ENCODE measurements at regions not wholly inside any gene's neighbourhood (a gene's known extent, or its start where the extent isn't known, plus 50 kb on each side); places are given as distances from the start of the nearest gene placed in this dataset.

DNA sequence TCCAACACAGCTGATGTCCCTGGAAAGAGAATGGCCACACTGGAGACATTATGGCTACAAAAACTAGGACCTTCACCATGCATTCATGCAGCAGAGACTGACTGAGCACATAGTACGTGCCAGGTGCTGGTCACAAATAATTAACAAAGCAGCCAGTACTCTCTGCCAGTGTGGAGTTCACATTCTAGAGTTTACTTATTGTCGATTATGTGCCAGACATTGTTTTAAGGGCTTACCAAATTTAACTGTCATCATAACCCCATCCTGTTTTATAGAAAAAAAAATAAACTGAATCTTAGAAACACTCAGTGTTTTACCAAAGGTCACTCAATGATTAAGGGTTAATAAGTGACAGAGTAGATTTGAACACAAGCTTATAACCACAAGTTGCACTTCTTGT lies 143.3 kb downstream of the RRAGC start:
- Mint-ChIP-seq H3K9me3 (no peaks in the 10 kb centered on the region), H3K27me3 (peaks cover 11% of the 10 kb centered on the region), H3K36me3 (ENCODE audit: low read depth) (no peaks in the 10 kb centered on the region), H3K4me3 (no peak overlapping the region), H3K4me1 (no peaks in the 10 kb centered on the region), H3K27ac (no peak overlapping the region)
- no peak for ATAC-seq (replicated peaks)

DNA sequence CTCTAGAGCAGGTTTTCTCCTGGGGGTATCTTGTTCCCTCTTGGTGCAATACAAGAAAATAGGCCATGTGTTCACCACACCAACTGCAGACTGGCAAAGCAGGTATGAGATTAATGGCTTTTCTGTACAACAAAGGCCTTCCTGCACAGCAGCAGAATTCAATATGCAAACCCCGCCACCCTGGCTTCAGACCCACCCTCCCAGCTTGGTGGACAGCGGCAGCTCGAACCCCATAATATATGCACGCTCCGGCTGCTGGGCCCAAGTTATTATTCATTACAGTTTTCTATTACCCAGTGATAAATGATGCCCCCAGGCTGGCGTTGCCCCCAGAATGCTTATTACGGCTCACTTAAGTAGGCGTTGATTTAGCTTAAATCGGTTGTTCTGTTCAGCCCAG lies 144.2 kb downstream of the RRAGC start:
- Mint-ChIP-seq H3K27ac (no peak overlapping the region), H3K9me3 (no peaks in the 10 kb centered on the region), H3K27me3 (peaks cover 9% of the 10 kb centered on the region), H3K4me1 (no peaks in the 10 kb centered on the region), H3K4me3 (no peak overlapping the region), H3K36me3 (ENCODE audit: low read depth) (no peaks in the 10 kb centered on the region)
- no peak for ATAC-seq (replicated peaks)

DNA sequence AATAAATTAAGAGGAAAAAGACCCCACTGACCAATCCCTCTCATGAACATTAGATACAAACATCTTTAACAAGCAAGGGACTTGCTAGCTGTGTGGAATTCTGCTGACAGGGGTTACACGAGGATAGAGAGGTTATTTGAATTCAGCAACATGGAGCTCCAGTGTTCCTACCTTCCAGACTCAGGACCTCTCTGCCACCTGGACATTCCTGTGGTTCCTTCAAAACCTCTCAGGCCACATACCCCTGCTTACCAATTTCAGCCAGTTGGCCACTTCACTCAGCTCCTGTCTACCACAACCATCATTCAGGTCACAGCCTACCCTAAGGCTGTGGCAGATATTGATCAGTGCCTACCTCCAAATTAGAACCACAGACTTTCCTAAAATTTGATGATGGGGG lies 147.5 kb downstream of the RRAGC start:
- ATAC-seq (replicated peaks), result no peak

DNA sequence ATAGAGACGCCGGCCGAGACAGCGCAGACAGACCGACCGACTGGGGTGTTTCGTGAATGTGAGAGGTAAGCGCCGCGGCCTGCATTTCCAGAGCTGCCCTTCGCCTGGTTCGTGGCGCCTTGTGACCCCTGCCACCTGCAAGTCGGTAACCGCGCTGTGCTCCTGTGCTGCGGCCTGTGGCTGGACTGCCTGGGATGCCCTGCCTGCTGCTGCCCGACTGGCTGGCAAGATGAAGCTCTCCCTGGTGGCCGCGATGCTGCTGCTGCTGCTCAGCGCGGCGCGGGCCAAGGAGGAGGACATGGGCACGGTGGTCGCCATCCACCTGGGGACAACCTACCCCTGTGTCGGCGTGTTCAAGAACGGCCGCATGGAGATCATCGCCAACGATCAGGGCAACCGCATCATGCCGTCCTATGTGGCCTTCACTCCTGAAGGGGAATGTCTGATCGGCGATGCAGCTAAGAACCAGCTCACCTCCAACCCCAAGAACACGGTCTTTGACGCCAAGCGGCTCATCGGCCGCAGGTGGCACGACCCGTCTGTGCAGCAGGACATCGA lies 150.8 kb downstream of the RRAGC start:
- peaks cover 28% of the 10 kb centered on the region for H3K27me3 Mint-ChIP-seq
- H3K4me1 Mint-ChIP-seq, result no peaks in the 10 kb centered on the region
- no peak overlapping the region for H3K4me3 Mint-ChIP-seq
- H3K9me3 Mint-ChIP-seq, result peaks cover 12% of the 10 kb centered on the region
- no peaks in the 10 kb centered on the region for H3K36me3 Mint-ChIP-seq (ENCODE audit: low read depth)
- no peak for ATAC-seq (replicated peaks)
- no peak overlapping the region for H3K27ac Mint-ChIP-seq

More for the DNA sequence above, 147.5 kb downstream of the RRAGC start:
- Mint-ChIP-seq H3K27me3 (peaks cover 8% of the 10 kb centered on the region), H3K9me3 (no peaks in the 10 kb centered on the region), H3K27ac (no peak overlapping the region), H3K4me3 (no peak overlapping the region), H3K36me3 (ENCODE audit: low read depth) (no peaks in the 10 kb centered on the region), H3K4me1 (no peaks in the 10 kb centered on the region)

DNA sequence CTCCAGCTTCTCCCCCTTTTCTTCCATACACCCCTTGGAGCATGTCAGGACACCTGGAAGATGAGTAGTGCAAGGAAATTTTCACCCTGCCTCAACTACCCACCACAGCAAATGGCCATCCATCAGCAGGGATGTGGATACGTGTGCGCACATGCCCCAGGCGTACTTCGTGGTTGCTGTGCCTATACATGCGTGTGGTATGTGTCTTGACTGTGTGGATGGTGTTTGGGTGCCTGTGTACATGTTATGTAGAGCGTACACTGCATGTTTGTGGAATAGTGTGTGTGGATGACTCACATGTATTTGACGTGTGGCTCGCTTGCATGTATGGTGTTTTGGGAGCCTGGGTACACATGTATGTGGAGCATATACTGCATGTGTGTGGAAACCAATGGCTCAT lies 158.5 kb downstream of the RRAGC start:
- ATAC-seq (replicated peaks), result no peak
- Mint-ChIP-seq H3K4me1 (no peaks in the 10 kb centered on the region), H3K27me3 (peaks cover 46% of the 10 kb centered on the region), H3K36me3 (ENCODE audit: low read depth) (no peaks in the 10 kb centered on the region), H3K9me3 (peaks cover 12% of the 10 kb centered on the region), H3K27ac (no peak overlapping the region), H3K4me3 (no peak overlapping the region)

DNA sequence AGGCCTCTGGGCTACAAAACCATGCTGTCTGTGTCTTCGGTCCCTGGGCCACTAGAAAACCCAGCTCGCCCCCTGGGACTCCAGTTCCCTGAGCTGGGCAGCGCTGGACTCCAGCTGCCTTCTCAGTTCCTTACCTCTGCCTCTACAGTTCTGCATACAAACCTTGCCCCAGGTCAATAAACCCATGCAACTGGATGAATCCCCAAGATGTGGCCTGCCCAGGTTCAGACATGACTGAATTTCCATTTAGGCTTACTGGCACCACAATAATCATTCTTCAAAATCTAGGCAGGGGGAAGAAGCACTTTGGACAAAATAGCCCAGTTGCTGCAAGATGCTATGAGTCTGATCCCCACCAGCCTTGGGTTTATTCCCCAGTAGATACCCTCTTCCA lies 159.5 kb downstream of the RRAGC start:
- Mint-ChIP-seq H3K4me1 (no peaks in the 10 kb centered on the region), H3K27ac (no peak overlapping the region), H3K36me3 (ENCODE audit: low read depth) (no peaks in the 10 kb centered on the region), H3K4me3 (no peak overlapping the region), H3K9me3 (peaks cover 5% of the 10 kb centered on the region), H3K27me3 (peaks cover 42% of the 10 kb centered on the region)
- no peak for ATAC-seq (replicated peaks)

DNA sequence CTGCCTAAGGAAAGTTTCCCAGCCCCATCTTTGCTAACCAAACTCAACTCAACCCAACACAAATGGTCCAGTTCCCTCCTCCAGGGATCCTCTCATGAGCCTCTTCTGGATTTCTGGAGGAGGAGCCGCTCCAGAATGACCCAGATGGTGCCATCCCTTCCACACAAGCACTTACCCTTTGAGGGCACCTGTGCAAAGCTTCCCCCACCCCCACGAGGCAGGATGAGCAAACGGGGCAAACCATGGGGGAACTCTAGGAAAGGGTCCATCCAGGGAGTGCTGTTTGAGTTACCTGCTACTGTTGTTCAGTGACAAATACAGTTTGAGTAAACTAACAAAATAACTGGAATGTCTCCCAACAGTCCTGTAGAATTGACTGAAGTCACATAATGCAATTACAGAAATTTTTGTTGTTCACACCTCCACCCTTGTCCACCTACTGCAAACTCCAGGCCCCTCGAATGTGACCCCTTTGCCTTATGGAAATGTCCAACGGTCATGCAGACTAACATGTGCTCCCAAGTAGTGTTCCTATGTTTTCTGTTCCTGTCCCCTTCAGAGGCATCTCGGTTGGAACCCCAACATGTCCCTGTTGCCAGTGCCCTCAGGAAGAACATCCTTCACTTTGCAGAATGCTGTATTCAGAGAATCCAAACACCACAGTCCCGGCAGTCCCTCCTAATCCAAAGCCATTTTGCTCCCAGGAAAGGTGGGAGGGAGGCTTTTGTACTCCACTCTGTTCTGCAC lies 160.1 kb downstream of the RRAGC start:
- peaks cover 43% of the 10 kb centered on the region for H3K27me3 Mint-ChIP-seq
- ATAC-seq (replicated peaks), result no peak
- H3K27ac Mint-ChIP-seq, result no peak overlapping the region
- no peaks in the 10 kb centered on the region for H3K36me3 Mint-ChIP-seq (ENCODE audit: low read depth)
- no peaks in the 10 kb centered on the region for H3K4me1 Mint-ChIP-seq
- H3K9me3 Mint-ChIP-seq, result peaks cover 4% of the 10 kb centered on the region
- H3K4me3 Mint-ChIP-seq, result no peak overlapping the region

DNA sequence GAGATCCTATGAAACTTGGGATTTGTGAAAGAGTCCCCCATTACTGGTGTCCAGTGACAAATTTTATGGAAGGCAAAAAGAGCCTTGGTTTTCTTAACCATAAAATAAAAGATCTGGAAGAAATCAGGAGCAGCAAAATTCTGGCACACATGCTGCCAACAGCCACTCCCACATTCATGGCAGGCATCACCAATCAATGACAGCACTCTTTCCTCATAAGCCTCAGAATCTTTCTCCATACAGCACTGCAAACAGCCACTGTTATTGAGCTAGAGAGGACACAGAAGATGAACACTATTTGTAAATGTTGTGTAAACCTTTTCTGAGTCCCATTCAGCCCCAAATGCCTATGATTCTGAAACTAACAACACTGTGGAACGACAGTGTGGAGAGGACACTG lies 162.2 kb downstream of the RRAGC start:
- no peaks in the 10 kb centered on the region for H3K36me3 Mint-ChIP-seq (ENCODE audit: low read depth)
- H3K4me3 Mint-ChIP-seq, result no peak overlapping the region
- peaks cover 41% of the 10 kb centered on the region for H3K27me3 Mint-ChIP-seq
- H3K4me1 Mint-ChIP-seq, result no peaks in the 10 kb centered on the region
- no peaks in the 10 kb centered on the region for H3K9me3 Mint-ChIP-seq
- ATAC-seq (replicated peaks), result no peak
- no peak overlapping the region for H3K27ac Mint-ChIP-seq

DNA sequence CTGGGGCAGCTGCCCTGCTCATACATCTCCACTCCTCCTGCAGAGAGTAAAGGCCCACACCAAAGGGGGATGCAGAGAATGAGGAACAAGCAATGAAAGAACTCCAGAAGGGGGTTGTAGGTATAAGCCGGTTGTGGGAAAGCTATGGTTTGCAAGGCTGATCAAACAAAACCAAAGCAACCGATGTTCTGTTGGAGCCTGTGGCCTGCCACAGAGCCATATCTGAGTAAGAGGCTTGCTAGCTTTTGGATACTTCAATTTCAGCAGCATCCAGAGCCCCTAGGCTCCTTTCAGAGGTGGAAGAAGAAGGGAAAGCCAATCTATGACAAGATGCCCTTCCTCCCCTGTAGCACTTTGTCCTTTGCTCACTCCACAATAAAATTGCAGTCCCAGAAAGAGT lies 163.2 kb downstream of the RRAGC start:
- ATAC-seq (replicated peaks), result no peak
- no peak overlapping the region for H3K4me3 Mint-ChIP-seq
- peaks cover 42% of the 10 kb centered on the region for H3K27me3 Mint-ChIP-seq
- H3K9me3 Mint-ChIP-seq, result no peaks in the 10 kb centered on the region
- H3K27ac Mint-ChIP-seq, result no peak overlapping the region
- no peaks in the 10 kb centered on the region for H3K36me3 Mint-ChIP-seq (ENCODE audit: low read depth)
- H3K4me1 Mint-ChIP-seq, result no peaks in the 10 kb centered on the region

DNA sequence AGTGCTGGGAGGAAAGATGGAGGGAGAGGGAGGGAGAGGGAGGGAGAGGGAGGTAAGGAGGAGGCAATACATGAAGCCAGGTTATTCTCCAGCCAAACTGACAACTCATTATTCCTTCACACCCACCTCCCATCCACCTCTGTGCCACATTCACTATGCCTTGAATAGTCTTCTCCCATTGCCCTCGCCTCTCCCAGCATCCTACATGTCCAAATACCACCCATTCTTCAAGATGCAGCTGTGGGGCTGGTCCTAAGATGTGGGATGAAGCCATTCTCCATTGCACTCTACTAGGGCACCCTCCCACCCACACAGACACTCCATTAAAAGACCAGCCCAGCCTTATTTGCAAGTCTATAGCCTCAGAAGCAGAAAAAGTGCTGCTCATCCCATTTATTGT lies 165.8 kb downstream of the RRAGC start:
- Mint-ChIP-seq H3K4me3 (no peak overlapping the region), H3K36me3 (ENCODE audit: low read depth) (no peaks in the 10 kb centered on the region), H3K9me3 (no peaks in the 10 kb centered on the region), H3K27me3 (peaks cover 43% of the 10 kb centered on the region), H3K27ac (no peak overlapping the region), H3K4me1 (no peaks in the 10 kb centered on the region)
- ATAC-seq (replicated peaks), result no peak

DNA sequence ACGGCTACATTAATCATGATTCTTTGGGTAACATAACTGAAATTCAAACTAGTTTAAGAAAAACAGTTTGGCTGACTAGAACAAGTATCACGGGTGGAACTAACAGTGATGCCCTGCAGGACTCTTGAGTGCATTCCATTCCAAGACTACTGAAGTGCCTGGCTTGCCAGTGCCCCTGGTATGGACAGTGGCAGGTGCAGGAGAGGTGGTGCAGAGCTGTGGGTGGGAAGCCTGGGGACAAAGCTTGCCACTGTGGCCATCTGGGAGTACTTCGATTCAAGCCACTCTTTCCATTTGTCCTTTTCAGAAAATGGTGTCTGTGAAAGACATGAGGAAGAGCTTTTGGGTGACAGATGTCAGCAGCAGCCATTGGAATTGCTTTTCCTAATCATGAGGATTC lies 166.5 kb downstream of the RRAGC start:
- Mint-ChIP-seq H3K4me3 (no peak overlapping the region), H3K9me3 (no peaks in the 10 kb centered on the region), H3K27me3 (peaks cover 40% of the 10 kb centered on the region), H3K27ac (no peak overlapping the region), H3K36me3 (ENCODE audit: low read depth) (no peaks in the 10 kb centered on the region), H3K4me1 (no peaks in the 10 kb centered on the region)
- no peak for ATAC-seq (replicated peaks)

DNA sequence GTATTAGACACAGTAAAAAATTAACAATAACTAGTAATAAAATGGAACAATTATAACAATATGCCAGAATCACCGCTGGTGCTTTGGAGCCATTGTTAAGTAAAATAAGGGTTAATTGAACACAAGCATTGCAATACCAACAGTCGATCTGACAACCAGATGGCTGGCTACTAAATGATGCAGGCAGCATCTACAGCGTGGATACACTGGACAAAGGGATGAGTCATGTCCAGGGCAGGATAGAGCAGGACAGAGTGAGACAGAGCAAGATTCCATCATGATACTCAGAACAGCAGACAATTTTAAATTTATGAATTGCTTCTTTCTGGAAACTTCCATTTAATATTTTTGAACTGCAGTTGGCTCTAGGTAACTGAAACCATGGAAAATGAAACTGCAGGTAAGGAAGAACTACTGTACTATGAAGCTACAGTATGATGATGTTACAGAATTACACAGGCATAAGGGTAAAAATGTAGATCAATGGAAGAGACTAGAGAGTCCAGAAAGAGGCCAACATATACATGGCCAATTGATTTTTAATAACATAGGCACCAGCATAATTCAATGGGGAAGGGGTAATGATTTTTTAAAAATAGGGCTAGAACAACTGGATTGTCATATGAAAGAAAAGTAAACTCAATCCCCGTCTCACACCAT lies 168.7 kb downstream of the RRAGC start:
- no peak for ATAC-seq (replicated peaks)
- Mint-ChIP-seq H3K36me3 (ENCODE audit: low read depth) (no peaks in the 10 kb centered on the region), H3K27me3 (peaks cover 53% of the 10 kb centered on the region), H3K27ac (no peak overlapping the region), H3K4me1 (no peaks in the 10 kb centered on the region), H3K9me3 (no peaks in the 10 kb centered on the region), H3K4me3 (no peak overlapping the region)

DNA sequence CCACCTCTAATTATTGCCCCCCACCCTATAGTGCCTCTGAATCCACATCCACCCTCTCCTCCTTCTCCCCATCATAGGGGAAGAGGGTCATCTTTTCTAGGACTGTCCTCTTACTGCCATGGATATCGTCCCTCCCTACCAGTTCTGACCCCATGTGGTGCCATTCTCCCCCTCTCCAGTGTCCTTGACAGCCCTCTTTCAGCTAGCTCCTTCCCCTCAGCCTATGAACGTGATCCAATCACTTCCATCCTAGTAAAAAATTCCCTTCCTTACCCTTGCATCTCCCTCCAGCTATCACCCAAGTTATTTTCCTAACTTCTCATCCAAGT lies 172.7 kb downstream of the RRAGC start:
- Mint-ChIP-seq H3K9me3 (no peaks in the 10 kb centered on the region), H3K27ac (no peak overlapping the region), H3K4me1 (no peaks in the 10 kb centered on the region), H3K36me3 (ENCODE audit: low read depth) (no peaks in the 10 kb centered on the region), H3K4me3 (no peak overlapping the region), H3K27me3 (peaks cover 38% of the 10 kb centered on the region)
- no peak for ATAC-seq (replicated peaks)

DNA sequence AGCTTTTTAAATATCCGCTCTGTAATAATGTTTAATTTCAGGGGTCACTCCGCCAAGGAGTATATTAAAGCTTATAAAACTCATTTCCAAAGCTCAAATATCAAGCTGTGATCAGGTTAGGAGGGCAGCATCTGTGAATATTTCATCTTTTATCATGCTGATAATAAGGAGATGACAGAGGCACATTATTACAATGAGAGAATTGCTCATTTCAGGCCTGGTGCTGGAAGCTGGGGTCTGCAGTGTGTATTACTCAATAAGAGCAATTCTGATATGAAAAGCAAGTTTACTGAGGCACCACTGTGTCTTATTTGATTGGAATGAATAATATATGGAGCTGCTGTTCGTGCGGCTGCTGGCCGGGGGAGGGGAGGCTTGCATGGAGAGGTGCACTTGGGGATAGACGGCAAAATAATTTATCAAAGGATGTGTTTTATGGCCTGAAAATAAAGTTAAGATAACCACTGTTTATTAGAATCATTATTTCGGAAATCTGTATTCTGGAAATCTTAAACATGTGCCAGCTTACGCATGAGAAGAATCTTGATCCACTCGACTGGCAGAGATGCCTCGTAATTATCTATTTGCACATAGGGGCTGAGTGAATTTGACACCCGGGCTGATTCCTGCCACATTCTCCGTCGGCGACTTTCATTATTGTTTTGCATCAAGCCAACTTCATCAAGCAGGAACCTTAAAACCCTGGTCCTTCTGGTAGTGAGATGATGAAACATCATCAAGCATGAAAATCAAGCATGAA lies 173.2 kb downstream of the RRAGC start:
- H3K4me3 Mint-ChIP-seq, result no peak overlapping the region

DNA sequence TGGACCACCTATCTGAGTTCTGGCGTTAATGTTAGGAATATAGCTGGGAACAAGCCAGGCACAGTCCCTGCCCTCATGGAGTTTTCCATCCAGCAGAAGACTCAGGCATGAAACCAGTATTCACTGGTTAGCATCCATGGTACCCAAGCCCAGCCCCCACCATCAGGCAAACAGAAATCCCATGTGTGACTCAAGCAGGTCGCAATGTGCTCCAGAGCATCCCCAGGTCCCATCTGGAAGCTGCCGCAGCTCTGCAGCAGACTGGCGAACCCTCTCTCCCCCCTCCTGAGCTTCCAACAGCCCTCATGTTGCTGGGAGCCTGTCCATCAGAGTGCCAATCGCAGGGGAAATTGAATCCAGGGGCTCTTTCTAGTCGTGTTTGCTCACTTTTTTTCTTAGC lies 174.2 kb downstream of the RRAGC start:
- H3K9me3 Mint-ChIP-seq, result no peaks in the 10 kb centered on the region
- no peak overlapping the region for H3K4me3 Mint-ChIP-seq
- no peaks in the 10 kb centered on the region for H3K36me3 Mint-ChIP-seq (ENCODE audit: low read depth)
- H3K27me3 Mint-ChIP-seq, result peaks cover 34% of the 10 kb centered on the region
- ATAC-seq (replicated peaks), result no peak
- no peak overlapping the region for H3K27ac Mint-ChIP-seq
- no peaks in the 10 kb centered on the region for H3K4me1 Mint-ChIP-seq

More for the DNA sequence above, 173.2 kb downstream of the RRAGC start:
- H3K4me1 Mint-ChIP-seq, result no peaks in the 10 kb centered on the region
- H3K36me3 Mint-ChIP-seq (ENCODE audit: low read depth), result no peaks in the 10 kb centered on the region
- no peaks in the 10 kb centered on the region for H3K9me3 Mint-ChIP-seq
- ATAC-seq (replicated peaks), result no peak
- no peak overlapping the region for H3K27ac Mint-ChIP-seq
- H3K27me3 Mint-ChIP-seq, result peaks cover 38% of the 10 kb centered on the region

All from activated T-helper 17 cell treated with anti-CD3 and anti-CD28 coated beads, Interleukin-2, amount 50 U/mL, for 72 hours (primary cell).